Right kidney (tissue), 1 donor: ENCODE measurements at regions not wholly inside any gene's neighbourhood (a gene's known extent, or its start where the extent isn't known, plus 50 kb on each side); places are given as distances from the start of the nearest gene placed in this dataset.

Source experiments
- DNase-seq: peaks from one replicate; pipeline ENCODE4 v3.0.0-alpha.2; 2016

- no peak for DNase-seq
Observed at GRCh38 chr2:144943986-144944385, 424.1 kb upstream of the ZEB2 start.

- DNase-seq: no peak
Observed at GRCh38 chr2:144943293-144943941, 423.5 kb upstream of the ZEB2 start.

GRCh38 chr2:144942516-144943256 is 422.8 kb upstream of the ZEB2 start:
- no peak for DNase-seq

GRCh38 chr2:144941743-144942488 is 422.0 kb upstream of the ZEB2 start:
- no peak for DNase-seq

GRCh38 chr2:144939590-144939989 is 419.7 kb upstream of the ZEB2 start:
- no peak for DNase-seq

GRCh38 chr2:144937910-144938709 is 418.2 kb upstream of the ZEB2 start:
- DNase-seq: peak; percentile 39

- DNase-seq: no peak
Observed at GRCh38 chr2:144937066-144937465, 417.1 kb upstream of the ZEB2 start.

- no peak for DNase-seq
Observed at GRCh38 chr2:144936442-144936841, 416.5 kb upstream of the ZEB2 start.

- no peak for DNase-seq
Observed at GRCh38 chr2:144935736-144936135, 415.8 kb upstream of the ZEB2 start.

GRCh38 chr2:144935191-144935590 is 415.3 kb upstream of the ZEB2 start:
- no peak for DNase-seq

GRCh38 chr2:144931960-144932359 is 412.0 kb upstream of the ZEB2 start:
- no peak for DNase-seq

- no peak for DNase-seq
Observed at GRCh38 chr2:144931480-144931879, 411.6 kb upstream of the ZEB2 start.

GRCh38 chr2:144927429-144927828 is 407.5 kb upstream of the ZEB2 start:
- no peak for DNase-seq

GRCh38 chr2:144925886-144926285 is 406.0 kb upstream of the ZEB2 start:
- no peak for DNase-seq

GRCh38 chr2:144924827-144925226 is 404.9 kb upstream of the ZEB2 start:
- DNase-seq: no peak

GRCh38 chr2:144922519-144922918 is 402.6 kb upstream of the ZEB2 start:
- DNase-seq: no peak

GRCh38 chr2:144920755-144921530 is 401.0 kb upstream of the ZEB2 start:
- no peak for DNase-seq

- DNase-seq: no peak
Observed at GRCh38 chr2:144914622-144915318, 394.9 kb upstream of the ZEB2 start.

- no peak for DNase-seq
Observed at GRCh38 chr2:144914113-144914512, 394.2 kb upstream of the ZEB2 start.

GRCh38 chr2:144912206-144912605 is 392.3 kb upstream of the ZEB2 start:
- no peak for DNase-seq

- no peak for DNase-seq
Observed at GRCh38 chr2:144905956-144906355, 386.0 kb upstream of the ZEB2 start.
